ENCODE measurements at regions not wholly inside any gene's neighbourhood (a gene's known extent, or its start where the extent isn't known, plus 50 kb on each side); places are given as distances from the start of the nearest gene placed in this dataset.

- Mint-ChIP-seq H3K36me3 (ENCODE audit: low read depth) (no peaks in the 10 kb centered on the region), H3K4me1 (ENCODE audit: low read depth) (no peaks in the 10 kb centered on the region), H3K27ac (ENCODE audit: unreplicated experiment) (no peak overlapping the region), H3K4me3 (ENCODE audit: unreplicated experiment) (no peak overlapping the region), H3K9me3 (ENCODE audit: low read depth) (peaks cover 9% of the 10 kb centered on the region), H3K27me3 (ENCODE audit: low read depth) (peaks cover 18% of the 10 kb centered on the region)
- TF ChIP-seq, protein P1, sequence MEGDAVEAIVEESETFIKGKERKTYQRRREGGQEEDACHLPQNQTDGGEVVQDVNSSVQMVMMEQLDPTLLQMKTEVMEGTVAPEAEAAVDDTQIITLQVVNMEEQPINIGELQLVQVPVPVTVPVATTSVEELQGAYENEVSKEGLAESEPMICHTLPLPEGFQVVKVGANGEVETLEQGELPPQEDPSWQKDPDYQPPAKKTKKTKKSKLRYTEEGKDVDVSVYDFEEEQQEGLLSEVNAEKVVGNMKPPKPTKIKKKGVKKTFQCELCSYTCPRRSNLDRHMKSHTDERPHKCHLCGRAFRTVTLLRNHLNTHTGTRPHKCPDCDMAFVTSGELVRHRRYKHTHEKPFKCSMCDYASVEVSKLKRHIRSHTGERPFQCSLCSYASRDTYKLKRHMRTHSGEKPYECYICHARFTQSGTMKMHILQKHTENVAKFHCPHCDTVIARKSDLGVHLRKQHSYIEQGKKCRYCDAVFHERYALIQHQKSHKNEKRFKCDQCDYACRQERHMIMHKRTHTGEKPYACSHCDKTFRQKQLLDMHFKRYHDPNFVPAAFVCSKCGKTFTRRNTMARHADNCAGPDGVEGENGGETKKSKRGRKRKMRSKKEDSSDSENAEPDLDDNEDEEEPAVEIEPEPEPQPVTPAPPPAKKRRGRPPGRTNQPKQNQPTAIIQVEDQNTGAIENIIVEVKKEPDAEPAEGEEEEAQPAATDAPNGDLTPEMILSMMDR (IDR thresholded peaks at IDR 0.05) = no peak
- DNase-seq (ENCODE audit: low spot score) = no peak
These were observed 210.0 kb downstream of the HINT1 start for GRCh38 chr5:130955041-130955440.

DNA sequence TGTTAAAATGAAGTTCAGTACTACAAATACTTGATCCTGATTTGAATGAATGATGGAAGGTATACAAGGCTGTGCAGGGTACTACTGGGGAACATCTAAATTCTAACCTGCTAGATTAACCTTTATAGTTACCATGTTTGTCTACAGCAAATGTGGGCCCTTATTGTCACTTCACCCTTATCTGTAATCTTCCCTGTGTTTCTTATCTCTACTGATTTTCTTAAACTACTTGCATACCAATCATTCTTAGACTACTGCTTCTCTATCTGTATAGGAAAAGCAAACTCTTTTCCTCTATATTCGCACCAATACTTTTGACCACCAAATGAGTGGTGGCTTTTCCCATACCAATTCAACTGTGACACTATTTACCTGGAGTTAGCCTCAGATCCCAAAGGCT is 210.7 kb downstream of the HINT1 start:
- H3K4me3 Mint-ChIP-seq (ENCODE audit: unreplicated experiment) = no peak overlapping the region
- H3K4me1 Mint-ChIP-seq (ENCODE audit: low read depth) = no peaks in the 10 kb centered on the region
- TF ChIP-seq, protein P1 (IDR thresholded peaks at IDR 0.05) = no peak
- peaks cover 25% of the 10 kb centered on the region for H3K27me3 Mint-ChIP-seq (ENCODE audit: low read depth)
- no peak for DNase-seq (ENCODE audit: low spot score)
- no peak overlapping the region for H3K27ac Mint-ChIP-seq (ENCODE audit: unreplicated experiment)
- H3K9me3 Mint-ChIP-seq (ENCODE audit: low read depth) = peaks cover 6% of the 10 kb centered on the region
- no peaks in the 10 kb centered on the region for H3K36me3 Mint-ChIP-seq (ENCODE audit: low read depth)

- Mint-ChIP-seq H3K9me3 (ENCODE audit: low read depth) (no peaks in the 10 kb centered on the region), H3K4me1 (ENCODE audit: low read depth) (no peaks in the 10 kb centered on the region), H3K4me3 (ENCODE audit: unreplicated experiment) (no peak overlapping the region), H3K27ac (ENCODE audit: unreplicated experiment) (no peak overlapping the region), H3K27me3 (ENCODE audit: low read depth) (peaks cover 4% of the 10 kb centered on the region), H3K36me3 (ENCODE audit: low read depth) (no peaks in the 10 kb centered on the region)
- DNase-seq (ENCODE audit: low spot score) = no peak
- TF ChIP-seq, protein P1 (IDR thresholded peaks at IDR 0.05) = no peak
These were observed 226.0 kb downstream of the HINT1 start for GRCh38 chr5:130939059-130939458.

GRCh38 chr5:130937046-130937445 is 228.0 kb downstream of the HINT1 start:
- no peaks in the 10 kb centered on the region for H3K4me1 Mint-ChIP-seq (ENCODE audit: low read depth)
- peaks cover 2% of the 10 kb centered on the region for H3K27me3 Mint-ChIP-seq (ENCODE audit: low read depth)
- H3K4me3 Mint-ChIP-seq (ENCODE audit: unreplicated experiment) = no peak overlapping the region
- TF ChIP-seq, protein P1 (IDR thresholded peaks at IDR 0.05) = no peak
- no peaks in the 10 kb centered on the region for H3K36me3 Mint-ChIP-seq (ENCODE audit: low read depth)
- peaks cover 3% of the 10 kb centered on the region for H3K9me3 Mint-ChIP-seq (ENCODE audit: low read depth)
- no peak for DNase-seq (ENCODE audit: low spot score)
- no peak overlapping the region for H3K27ac Mint-ChIP-seq (ENCODE audit: unreplicated experiment)

DNA sequence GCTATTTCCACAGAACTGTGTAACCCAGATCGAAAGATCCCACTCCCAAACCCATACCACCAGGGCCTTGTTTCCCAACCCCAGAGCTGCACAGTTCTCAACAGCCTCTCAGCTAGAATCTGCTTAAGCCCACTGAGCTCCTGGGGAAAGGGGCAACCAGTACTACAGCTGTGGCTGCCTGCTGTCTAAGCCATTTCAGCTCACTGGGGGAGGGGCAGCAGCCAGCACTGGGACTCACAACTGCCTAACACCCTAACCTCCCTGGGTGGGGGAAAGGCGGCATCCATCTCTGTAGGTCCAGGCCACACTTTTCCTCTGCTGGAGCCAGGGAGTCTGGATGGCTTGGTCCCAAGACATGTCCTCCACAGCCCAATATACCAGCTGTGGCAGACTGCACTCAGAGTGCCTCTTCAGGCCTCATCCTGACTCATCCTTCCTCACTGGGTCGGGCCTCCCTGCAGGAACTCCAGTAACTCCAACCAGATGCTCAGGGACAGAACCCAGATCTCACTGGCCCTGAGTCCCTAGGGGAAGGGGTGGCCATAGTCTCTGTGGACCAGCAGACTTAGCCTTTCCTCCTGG is 241.4 kb downstream of the HINT1 start:
- H3K27ac Mint-ChIP-seq (ENCODE audit: unreplicated experiment) = no peak overlapping the region
- peaks cover 15% of the 10 kb centered on the region for H3K27me3 Mint-ChIP-seq (ENCODE audit: low read depth)
- no peaks in the 10 kb centered on the region for H3K4me1 Mint-ChIP-seq (ENCODE audit: low read depth)
- no peak overlapping the region for H3K4me3 Mint-ChIP-seq (ENCODE audit: unreplicated experiment)
- TF ChIP-seq, protein P1 (IDR thresholded peaks at IDR 0.05) = no peak
- H3K36me3 Mint-ChIP-seq (ENCODE audit: low read depth) = peaks cover 3% of the 10 kb centered on the region
- peaks cover 12% of the 10 kb centered on the region for H3K9me3 Mint-ChIP-seq (ENCODE audit: low read depth)
- DNase-seq (ENCODE audit: low spot score) = no peak

Data from chondrocyte (in vitro differentiated cells).